Gastroesophageal sphincter (tissue), 2 donors: ENCODE measurements at regions not wholly inside any gene's neighbourhood (a gene's known extent, or its start where the extent isn't known, plus 50 kb on each side); places are given as distances from the start of the nearest gene placed in this dataset.
"Not testable (repeated sequence)": the region's sequence is repeated elsewhere in the genome, so short reads cannot be mapped to it uniquely, and the experiment has no call there.

Experiments
- EP300 ChIP-seq: sonication (generic); formaldehyde crosslinking; IDR thresholded peaks from one replicate; pipeline ENCODE4 v1.6.1; 2017; ENCODE audit warnings: antibody characterized with exemption, mild to moderate bottlenecking
- POLR2AphosphoS5 ChIP-seq: sonication (generic); formaldehyde crosslinking; IDR thresholded peaks from one replicate; pipeline ENCODE4 v1.6.1; 2017; ENCODE audit warnings: antibody characterized with exemption

GRCh38 chr15:84154787-84155186, 80.8 kb upstream of the GOLGA6L4 start:
- not testable (repeated sequence) for TF ChIP-seq POLR2AphosphoS5, EP300
